AG09309 (cell line): ENCODE measurements at regions not wholly inside any gene's neighbourhood (a gene's known extent, or its start where the extent isn't known, plus 50 kb on each side); places are given as distances from the start of the nearest gene placed in this dataset.

Experiments
- DNase-seq: peaks from one replicate; pipeline ENCODE4 v3.0.0-alpha.2; 2010; ENCODE audit warnings: low read depth
- H3K4me3 ChIP-seq: 2 replicates; pipeline ENCODE4 v1.5.1; 2011; ENCODE audit warnings: mild to moderate bottlenecking, low read depth, low read length, moderate library complexity; ENCODE audit not compliant: control insufficient read depth
- CTCF ChIP-seq: IDR thresholded peaks from 2 replicates; pipeline ENCODE4 v1.5.1; 2011; ENCODE audit warnings: mild to moderate bottlenecking, low read depth, low read length, inconsistent platforms; ENCODE audit not compliant: insufficient read depth, control insufficient read depth; ENCODE audit errors: missing control alignments

- TF ChIP-seq CTCF: no peak
- DNase-seq: no peak
- H3K4me3 ChIP-seq: no peak overlapping the region
Measured at GRCh38 chr9:117926031-117926658, 221.9 kb downstream of the TLR4 start.

GRCh38 chr9:117927354-117927753 is 223.2 kb downstream of the TLR4 start:
- H3K4me3 ChIP-seq: no peak overlapping the region
- DNase-seq: no peak
- no peak for TF ChIP-seq CTCF

GRCh38 chr9:117929868-117930267 is 225.7 kb downstream of the TLR4 start:
- DNase-seq: no peak
- no peak overlapping the region for H3K4me3 ChIP-seq
- no peak for TF ChIP-seq CTCF

- no peak for TF ChIP-seq CTCF
- H3K4me3 ChIP-seq: no peak overlapping the region
- no peak for DNase-seq
Measured at GRCh38 chr9:117932585-117932984, 228.4 kb downstream of the TLR4 start.

GRCh38 chr9:117936185-117937130 is 232.3 kb downstream of the TLR4 start:
- no peak overlapping the region for H3K4me3 ChIP-seq
- no peak for DNase-seq
- TF ChIP-seq CTCF: no peak

- no peak overlapping the region for H3K4me3 ChIP-seq
- TF ChIP-seq CTCF: no peak
- no peak for DNase-seq
Measured at GRCh38 chr9:117938086-117938485, 233.9 kb downstream of the TLR4 start.
